WTC11 (cell line): ENCODE measurements at regions not wholly inside any gene's neighbourhood (a gene's known extent, or its start where the extent isn't known, plus 50 kb on each side); places are given as distances from the start of the nearest gene placed in this dataset.

Source experiments
- ATF6 ChIP-seq: sonication (generic); formaldehyde crosslinking; IDR thresholded peaks from 2 replicates; pipeline ENCODE4 v1.8.1; 2023; ENCODE audit warnings: mild to moderate bottlenecking, missing genetic modification reagents
- CBFB ChIP-seq: sonication (generic); formaldehyde crosslinking; IDR thresholded peaks from 2 replicates; pipeline ENCODE4 v1.8.1; 2022; ENCODE audit warnings: mild to moderate bottlenecking, low read depth, missing genetic modification reagents
- CTCF ChIP-seq: fragments of 200-600 bp; IDR thresholded peaks from 2 replicates; pipeline ENCODE4 v1.8.0; 2022; ENCODE audit warnings: antibody characterized with exemption
- ETV6 ChIP-seq: sonication (generic); formaldehyde crosslinking; IDR thresholded peaks from 2 replicates; pipeline ENCODE4 v1.8.1; 2022; ENCODE audit warnings: mild to moderate bottlenecking, missing genetic modification reagents
- FOXK1 ChIP-seq: sonication (generic); formaldehyde crosslinking; IDR thresholded peaks from 2 replicates; pipeline ENCODE4 v1.8.0; 2022; ENCODE audit warnings: mild to moderate bottlenecking, moderate library complexity, missing genetic modification reagents
- HMGXB4 ChIP-seq: sonication (generic); formaldehyde crosslinking; IDR thresholded peaks from 2 replicates; pipeline ENCODE4 v1.8.1; 2023; ENCODE audit warnings: mild to moderate bottlenecking, moderate library complexity, missing genetic modification reagents
- MAX ChIP-seq: sonication (generic); formaldehyde crosslinking; IDR thresholded peaks from 2 replicates; pipeline ENCODE4 v1.8.0; 2022; ENCODE audit warnings: mild to moderate bottlenecking, missing genetic modification reagents
- SOX15 ChIP-seq: fragments of 250-450 bp; sonication (Bioruptor Pico); IDR thresholded peaks from 2 replicates; pipeline ENCODE4 v1.9.0; 2021; ENCODE audit warnings: mild to moderate bottlenecking
- SP1 ChIP-seq: sonication (generic); formaldehyde crosslinking; conservative IDR thresholded peaks from 2 replicates; pipeline ENCODE4 v1.8.1; 2022; ENCODE audit warnings: missing genetic modification reagents
- TP53 ChIP-seq: sonication (generic); formaldehyde crosslinking; IDR thresholded peaks from 2 replicates; pipeline ENCODE4 v1.8.1; 2023; ENCODE audit warnings: mild to moderate bottlenecking, missing genetic modification reagents
- ZNF232 ChIP-seq: sonication (generic); formaldehyde crosslinking; IDR thresholded peaks from 2 replicates; pipeline ENCODE4 v1.8.0; 2022; ENCODE audit warnings: mild to moderate bottlenecking, missing genetic modification reagents

GRCh38 chr13:76696370-76696769, 189.8 kb downstream of the KCTD12 start:
- TF ChIP-seq CBFB (CRISPR knock-in tag) (no peak), CTCF (no peak), ETV6 (CRISPR knock-in tag) (no peak), ATF6 (CRISPR knock-in tag) (no peak), SP1 (no peak), FOXK1 (CRISPR knock-in tag) (no peak), HMGXB4 (no peak), MAX (CRISPR knock-in tag) (no peak), TP53 (CRISPR knock-in tag) (no peak), ZNF232 (CRISPR knock-in tag) (no peak), SOX15 (no peak)
